Testis (tissue), 2 donors: ENCODE measurements at regions not wholly inside any gene's neighbourhood (a gene's known extent, or its start where the extent isn't known, plus 50 kb on each side); places are given as distances from the start of the nearest gene placed in this dataset.

Source experiments
- DNase-seq: peaks from one replicate; pipeline ENCODE4 v3.0.0-alpha.2; 2019
- H3K27ac ChIP-seq, 2 donors: fragments of 200-600 bp; sonication (generic); one replicate each; pipeline ENCODE4 v1.5.1; 2019
- H3K27me3 ChIP-seq: fragments of 200-600 bp; sonication (generic); one replicate; pipeline ENCODE4 v1.5.1; 2019
- H3K36me3 ChIP-seq: fragments of 200-600 bp; sonication (generic); one replicate; pipeline ENCODE4 v1.5.1; 2017; ENCODE audit warnings: low read depth; ENCODE audit errors: missing control alignments
- H3K4me1 ChIP-seq: fragments of 200-600 bp; sonication (generic); one replicate; pipeline ENCODE4 v1.5.1; 2019
- H3K4me3 ChIP-seq, 2 donors: fragments of 200-600 bp; sonication (generic); one replicate each; pipeline ENCODE4 v1.5.1; 2017 to 2019
- H3K9me3 ChIP-seq: fragments of 200-600 bp; sonication (generic); one replicate; pipeline ENCODE4 v1.5.1; 2017
- CTCF ChIP-seq, 3 experiments: fragments of 450-650 bp in 2 of 3; fragments of 200-600 bp in 1 of 3; sonication (generic) in 1 of 3; IDR thresholded peaks; one replicate each; pipeline ENCODE4 v1.5.1; 2016 to 2019; ENCODE audit warnings: antibody characterized with exemption in 3 of 3, mild to moderate bottlenecking in 2 of 3, moderate library complexity in 1 of 3
- POLR2A ChIP-seq: fragments of 450-650 bp; IDR thresholded peaks from one replicate; pipeline ENCODE4 v1.6.1; 2017; ENCODE audit warnings: antibody characterized with exemption, mild to moderate bottlenecking, moderate library complexity
- WGBS, 2 donors: methylation state at CpG; one replicate each; pipeline ENCODE4 v1.1.5; 2018; 5-methylcytosine and 5-hydroxymethylcytosine counted together
- intact Hi-C: fragments of 100-400 bp; cut with DNase I; formaldehyde crosslinking; loops from one replicate; pipeline ENCODE4 v1.15.1; 2023; ENCODE audit warnings: low total_unique reads

- H3K27me3 ChIP-seq: no peaks in the 10 kb centered on the region
- H3K36me3 ChIP-seq: no peaks in the 10 kb centered on the region
- no peaks in the 10 kb centered on the region for H3K4me1 ChIP-seq
- DNase-seq: no peak
- intact Hi-C loops: no loop called here
- 64 to 69% methylated on average over 5 of the region's 5 CpGs for WGBS, 2 donors
- H3K27ac ChIP-seq: no peak overlapping the region
- no peaks in the 10 kb centered on the region for H3K9me3 ChIP-seq
- TF ChIP-seq CTCF (IDR thresholded peaks at IDR 0.05) (no peak), POLR2A (no peak)
- H3K4me3 ChIP-seq: no peak overlapping the region
These were observed 807.0 kb downstream of the TLE4 start for GRCh38 chr9:80378669-80379293.

GRCh38 chr9:80376180-80376579 is 804.4 kb downstream of the TLE4 start:
- WGBS, 2 donors: 91 to 94% methylated on average over 3 of the region's 3 CpGs
- no peak for TF ChIP-seq CTCF (IDR thresholded peaks at IDR 0.05)
- no peak for TF ChIP-seq POLR2A

GRCh38 chr9:80375477-80375876 is 803.7 kb downstream of the TLE4 start:
- no peak overlapping the region for H3K4me3 ChIP-seq
- H3K4me1 ChIP-seq: no peaks in the 10 kb centered on the region
- no peak for TF ChIP-seq CTCF (IDR thresholded peaks at IDR 0.05)
- TF ChIP-seq POLR2A: no peak
- intact Hi-C loops: no loop called here
- DNase-seq: no peak
- 29 to 34% methylated on average over 1 of the region's 1 CpG for WGBS, 2 donors
- H3K27me3 ChIP-seq: no peaks in the 10 kb centered on the region
- no peaks in the 10 kb centered on the region for H3K36me3 ChIP-seq
- H3K27ac ChIP-seq: no peak overlapping the region
- no peaks in the 10 kb centered on the region for H3K9me3 ChIP-seq

More at GRCh38 chr9:80376180-80376579, 804.4 kb downstream of the TLE4 start:
- Histone ChIP-seq H3K4me1 (no peaks in the 10 kb centered on the region), H3K27me3 (no peaks in the 10 kb centered on the region), H3K4me3 (no peak overlapping the region), H3K27ac (no peak overlapping the region), H3K36me3 (no peaks in the 10 kb centered on the region), H3K9me3 (no peaks in the 10 kb centered on the region)
- intact Hi-C loops: no loop called here
- no peak for DNase-seq

GRCh38 chr9:80369641-80370040 is 797.9 kb downstream of the TLE4 start:
- DNase-seq: no peak
- Histone ChIP-seq H3K4me1 (no peaks in the 10 kb centered on the region), H3K27ac (no peak overlapping the region), H3K4me3 (no peak overlapping the region), H3K9me3 (no peaks in the 10 kb centered on the region), H3K36me3 (no peaks in the 10 kb centered on the region), H3K27me3 (no peaks in the 10 kb centered on the region)
- intact Hi-C loops: no loop called here
- TF ChIP-seq CTCF (IDR thresholded peaks at IDR 0.05): no peak
- TF ChIP-seq POLR2A: no peak
- WGBS, 2 donors: 70 to 73% methylated on average over 2 of the region's 2 CpGs

GRCh38 chr9:80366626-80367025 is 794.9 kb downstream of the TLE4 start:
- Histone ChIP-seq H3K27me3 (no peaks in the 10 kb centered on the region), H3K9me3 (no peaks in the 10 kb centered on the region), H3K4me3 (no peak overlapping the region), H3K4me1 (no peaks in the 10 kb centered on the region), H3K36me3 (no peaks in the 10 kb centered on the region), H3K27ac (no peak overlapping the region)
- DNase-seq: no peak
- 0 to 2% methylated on average over 2 of the region's 2 CpGs for WGBS, 2 donors
- TF ChIP-seq POLR2A (no peak), CTCF (IDR thresholded peaks at IDR 0.05) (no peak)
- intact Hi-C loops: no loop called here
